GM19324 (cell line): ENCODE measurements at regions not wholly inside any gene's neighbourhood (a gene's known extent, or its start where the extent isn't known, plus 50 kb on each side); places are given as distances from the start of the nearest gene placed in this dataset.
"Not testable (repeated sequence)": the region's sequence is repeated elsewhere in the genome, so short reads cannot be mapped to it uniquely, and the experiment has no call there.

ENCODE experiments used
- ATAC-seq: cut with Tn5 transposase; IDR thresholded peaks from one replicate; pipeline ENCODE4 v1.9.1; 2021; ENCODE audit warnings: mild to moderate bottlenecking, moderate library complexity; ENCODE audit not compliant: unreplicated experiment, low FRiP score

DNA sequence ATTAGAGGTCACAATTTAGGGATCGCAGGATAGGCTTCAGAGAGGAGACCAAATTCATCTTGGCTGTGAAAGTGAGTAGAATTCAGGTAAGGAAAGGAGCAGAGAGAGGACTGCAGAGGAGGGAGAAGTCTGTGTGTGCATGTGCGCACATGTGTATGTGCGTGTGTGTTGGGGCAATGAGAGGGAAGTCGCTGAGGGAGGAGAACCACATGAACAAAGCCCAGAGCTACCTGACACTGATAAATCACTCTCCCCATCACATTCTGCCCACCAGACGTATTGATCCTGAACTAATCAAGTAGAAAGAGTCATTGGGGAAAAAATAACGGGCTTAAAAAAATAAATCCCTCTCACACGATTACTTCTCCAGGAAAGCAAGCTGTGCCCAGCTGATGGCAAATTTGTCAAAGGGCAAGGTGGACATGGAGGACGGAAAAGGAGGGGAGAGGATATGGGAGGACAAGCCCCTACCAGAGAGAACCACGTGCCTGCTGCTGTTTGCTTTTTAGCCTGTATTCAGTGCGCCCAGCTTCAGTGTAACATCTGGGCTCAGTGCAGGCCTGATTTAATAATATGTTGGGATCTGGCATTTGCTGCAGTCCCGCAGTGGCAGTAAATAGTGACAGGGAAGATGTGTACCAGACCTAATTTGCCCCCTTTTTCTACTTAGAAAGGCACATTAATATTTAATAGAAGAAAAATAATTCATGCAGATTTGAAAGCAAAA is 307.5 kb downstream of the C1D start:
- no peak for ATAC-seq

DNA sequence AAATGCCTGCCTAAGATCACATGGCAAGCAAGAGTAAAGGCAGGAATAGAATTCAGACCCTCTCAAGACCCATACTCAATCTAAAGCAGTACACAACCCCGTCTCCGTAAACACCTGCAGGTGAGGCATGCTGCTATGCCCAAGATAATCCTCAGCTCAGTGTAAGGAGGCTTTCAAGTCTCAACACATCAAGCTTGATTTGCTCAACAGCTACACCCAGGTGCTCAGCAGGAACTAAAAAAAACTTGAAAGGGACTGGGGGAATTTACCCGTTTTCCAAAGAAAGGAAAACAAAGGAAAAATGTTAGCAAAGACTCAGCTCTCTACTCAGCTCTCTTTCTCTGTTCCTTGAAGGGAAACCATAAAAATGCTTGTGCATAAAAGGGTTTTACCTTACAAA is 301.8 kb downstream of the C1D start:
- ATAC-seq: no peak

DNA sequence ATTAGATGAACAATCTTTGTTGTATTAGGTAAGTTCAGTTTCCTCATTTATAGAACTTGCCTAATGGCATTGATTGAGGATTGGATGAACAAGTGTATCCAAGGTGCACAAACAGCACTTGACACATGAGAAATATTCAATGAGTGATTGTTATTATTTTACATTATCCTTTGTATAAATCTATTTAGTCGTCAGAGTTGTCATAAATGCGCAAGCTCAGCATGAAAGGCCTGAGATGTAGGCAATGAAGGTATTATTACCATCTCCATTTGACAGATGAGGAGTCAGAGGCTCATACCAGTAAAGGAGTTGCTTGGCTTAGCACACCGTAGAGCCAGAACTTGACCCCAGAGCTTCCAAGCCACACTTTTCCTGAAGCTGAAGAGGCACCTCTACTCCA is 291.4 kb downstream of the C1D start:
- ATAC-seq: no peak

DNA sequence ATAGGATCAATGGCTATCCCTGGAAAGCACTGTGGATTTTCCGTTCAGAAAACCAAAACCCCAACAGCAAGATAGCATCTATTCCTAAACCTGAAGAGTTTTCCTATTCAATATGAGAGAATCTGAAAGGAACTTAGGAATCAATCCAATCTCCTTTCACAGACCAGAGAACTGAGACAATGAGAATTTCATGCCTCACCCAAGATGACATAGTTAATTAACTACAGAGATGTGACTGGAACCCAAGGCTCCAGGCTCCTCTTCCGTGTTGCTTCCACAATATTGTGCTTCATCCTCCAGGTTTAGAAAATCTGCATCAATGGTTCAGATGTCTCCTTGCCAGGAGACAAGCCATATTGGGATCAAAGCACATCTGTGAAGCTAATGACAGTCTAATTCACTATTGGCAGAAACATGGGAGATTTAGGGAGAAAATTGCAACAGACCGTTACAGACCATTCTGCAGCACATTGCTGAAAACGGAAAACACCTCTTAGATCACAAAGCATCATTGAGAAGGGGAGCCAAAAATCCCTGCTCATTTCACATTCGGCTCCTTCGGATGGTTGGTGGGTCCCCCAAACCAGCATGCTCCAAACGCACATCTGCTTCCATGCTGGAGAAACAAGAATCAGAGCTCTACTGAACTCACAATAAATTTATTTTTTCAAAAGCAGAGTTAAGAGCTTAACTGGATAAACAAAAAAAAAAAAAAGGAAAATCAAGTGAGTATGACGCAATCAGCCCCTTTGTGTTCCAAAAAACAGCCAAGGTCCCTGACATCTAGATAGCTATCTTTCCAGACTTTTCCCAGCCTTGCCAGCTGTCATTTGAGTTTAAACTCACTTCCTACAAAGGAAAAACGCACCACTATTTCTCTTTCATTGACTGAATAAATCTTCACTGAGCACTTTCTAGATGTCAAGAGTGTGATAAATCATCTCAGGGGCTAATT is 290.3 kb downstream of the C1D start:
- ATAC-seq: no peak

DNA sequence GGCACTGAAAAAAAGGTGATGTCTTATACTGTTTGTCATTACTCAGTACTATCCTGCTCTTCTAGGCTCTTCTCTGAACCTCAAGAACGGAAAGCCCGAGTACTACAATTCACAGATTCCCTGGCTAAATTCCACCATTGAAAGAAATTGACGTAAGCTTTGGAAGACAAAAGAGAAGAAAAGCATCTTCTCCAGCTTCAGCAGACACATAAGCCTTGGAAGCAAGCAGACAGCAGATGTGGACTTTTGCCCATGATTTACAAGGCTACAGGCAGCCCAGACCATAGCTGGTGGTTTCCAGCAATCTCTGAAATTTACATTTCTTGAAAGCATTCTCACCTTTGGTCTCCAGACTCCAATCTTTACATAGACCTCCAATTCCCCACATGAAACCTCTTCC is 289.0 kb downstream of the C1D start:
- ATAC-seq: no peak

DNA sequence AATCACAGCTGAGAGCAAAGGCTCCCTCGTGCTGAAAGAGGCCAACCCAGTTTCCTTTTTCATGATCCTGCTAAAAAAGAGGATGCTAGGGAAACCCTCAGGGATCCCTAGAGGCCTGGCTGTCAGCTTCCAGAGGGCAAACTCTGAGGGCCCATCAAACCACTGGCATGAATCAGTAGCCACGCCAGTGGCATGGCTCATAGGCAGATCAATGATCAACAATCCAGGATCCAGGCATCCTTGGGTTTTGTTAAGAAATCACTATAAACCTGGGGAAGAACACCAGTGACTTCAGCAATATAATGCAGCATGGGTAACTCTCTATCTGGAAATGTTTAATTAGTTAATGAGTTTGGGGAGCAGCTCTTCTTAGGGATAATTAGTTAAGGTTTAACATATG is 286.5 kb downstream of the C1D start:
- no peak for ATAC-seq

DNA sequence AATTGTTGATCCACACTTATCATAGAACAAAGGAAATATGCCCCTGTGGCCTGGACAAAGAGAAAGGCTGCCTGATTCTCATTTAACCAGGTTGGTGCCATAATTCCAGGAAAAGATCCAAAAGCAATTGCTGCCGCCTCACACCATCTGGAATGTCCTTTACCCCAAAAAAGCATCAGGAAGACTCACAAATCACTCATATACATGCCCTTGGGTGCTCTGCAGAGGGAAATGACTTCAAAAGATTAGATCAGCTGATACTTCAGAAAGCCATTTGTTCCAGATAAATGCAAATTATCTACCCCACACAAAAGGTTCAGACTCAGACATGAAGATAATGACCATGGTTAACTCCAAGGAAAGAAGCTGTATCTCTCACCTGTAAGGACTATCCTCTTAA is 285.8 kb downstream of the C1D start:
- no peak for ATAC-seq

DNA sequence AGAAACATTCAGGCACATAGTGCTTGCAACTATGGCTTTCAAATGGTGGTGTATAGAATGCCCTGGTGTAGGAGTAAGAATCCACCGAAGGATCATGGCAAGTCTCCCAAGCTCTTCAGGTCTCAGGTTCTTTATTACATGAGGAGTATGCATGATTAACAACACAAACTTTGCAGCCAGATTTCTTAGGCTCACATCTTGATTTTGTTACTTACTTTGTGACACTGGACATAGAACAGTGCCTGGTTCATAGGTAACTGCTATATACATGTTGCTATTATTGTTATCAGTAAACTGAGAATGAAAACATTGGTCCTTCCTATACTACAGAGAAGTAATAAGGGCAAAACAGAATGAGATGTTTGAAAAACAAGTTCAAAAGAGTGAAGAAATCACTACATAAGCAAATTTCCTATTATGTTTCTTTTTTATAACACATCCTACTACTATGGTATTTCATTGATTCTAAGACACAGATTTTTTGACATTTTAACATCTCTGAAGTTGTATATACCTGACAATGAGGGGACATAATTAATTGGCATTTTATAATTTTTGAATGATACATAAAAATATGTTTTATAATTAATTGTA is 284.9 kb downstream of the C1D start:
- ATAC-seq: no peak

DNA sequence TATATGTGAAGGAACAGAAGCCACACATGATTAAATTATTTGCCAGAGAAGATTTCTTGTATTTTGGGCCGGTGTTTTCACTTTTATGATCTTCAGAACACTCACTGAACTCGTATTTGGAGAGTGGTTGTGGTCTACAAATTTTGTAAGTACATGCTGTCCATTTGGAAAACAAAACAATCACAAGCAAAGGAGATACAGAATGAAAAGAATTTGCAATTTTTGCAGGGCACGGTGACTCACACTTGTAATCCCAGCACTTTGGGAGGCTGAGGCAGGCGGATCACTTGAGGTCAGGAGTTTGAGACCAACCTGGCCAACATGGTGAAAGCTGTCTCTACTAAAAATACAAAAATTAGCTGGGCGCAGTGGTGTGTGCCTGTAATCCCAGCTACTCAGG is 282.0 kb downstream of the C1D start:
- ATAC-seq: not testable (repeated sequence)

DNA sequence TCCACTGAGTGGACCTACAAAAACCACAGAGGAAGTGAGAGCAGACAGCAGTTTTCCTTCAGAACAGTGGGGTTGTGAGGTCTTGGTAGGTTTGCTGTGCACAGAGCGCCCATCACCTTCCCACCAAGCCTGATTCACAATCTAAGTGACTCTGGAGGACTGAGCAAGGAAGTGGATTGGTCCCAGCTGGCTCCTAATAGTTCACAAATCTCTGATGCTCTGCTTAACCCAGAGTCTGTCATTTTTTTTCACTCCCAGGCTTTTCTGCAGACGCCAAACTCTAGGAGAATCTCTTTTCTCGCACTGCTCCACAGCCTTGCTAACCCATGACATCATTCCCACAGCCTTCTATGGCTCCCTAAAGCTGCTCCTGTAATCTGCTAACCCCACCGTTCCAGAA is 280.4 kb downstream of the C1D start:
- ATAC-seq: no peak

DNA sequence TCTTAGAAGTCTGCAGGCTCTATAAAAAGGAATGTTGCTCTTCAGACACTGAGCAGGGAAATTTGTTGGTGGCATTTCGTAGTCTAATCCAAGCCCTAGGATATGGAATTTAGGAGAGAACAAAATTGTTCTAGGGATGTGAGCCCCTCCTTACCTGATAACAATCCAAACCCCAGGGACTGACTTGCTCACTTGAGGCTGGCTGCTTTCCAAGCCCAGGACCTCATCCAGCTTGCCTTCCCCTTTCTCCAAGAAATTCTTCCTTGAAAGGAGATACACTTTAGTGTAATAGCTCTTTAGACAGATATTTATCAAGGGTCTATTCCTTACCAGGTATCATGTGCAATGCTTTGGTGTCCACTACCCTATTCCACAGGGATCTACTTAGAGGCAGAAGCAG is 279.8 kb downstream of the C1D start:
- no peak for ATAC-seq

DNA sequence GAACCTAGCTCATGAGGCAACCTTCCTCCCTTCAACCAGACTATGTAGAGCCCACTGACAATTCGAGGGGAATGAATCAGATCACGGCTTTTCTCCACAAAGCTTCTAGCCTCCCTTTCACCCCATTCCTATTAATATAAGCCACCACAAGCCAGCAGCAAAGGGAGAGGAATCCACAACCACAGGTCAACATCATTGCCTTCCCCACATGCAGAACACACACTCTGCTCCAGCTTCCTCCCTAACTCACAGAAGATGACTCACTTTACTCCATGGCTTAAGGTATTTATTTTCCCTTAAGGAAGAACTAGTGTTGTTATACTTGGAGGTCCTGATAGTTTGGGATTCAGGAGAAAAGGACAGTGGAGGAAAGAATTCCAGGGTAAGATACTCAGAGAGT is 272.2 kb downstream of the C1D start:
- no peak for ATAC-seq

DNA sequence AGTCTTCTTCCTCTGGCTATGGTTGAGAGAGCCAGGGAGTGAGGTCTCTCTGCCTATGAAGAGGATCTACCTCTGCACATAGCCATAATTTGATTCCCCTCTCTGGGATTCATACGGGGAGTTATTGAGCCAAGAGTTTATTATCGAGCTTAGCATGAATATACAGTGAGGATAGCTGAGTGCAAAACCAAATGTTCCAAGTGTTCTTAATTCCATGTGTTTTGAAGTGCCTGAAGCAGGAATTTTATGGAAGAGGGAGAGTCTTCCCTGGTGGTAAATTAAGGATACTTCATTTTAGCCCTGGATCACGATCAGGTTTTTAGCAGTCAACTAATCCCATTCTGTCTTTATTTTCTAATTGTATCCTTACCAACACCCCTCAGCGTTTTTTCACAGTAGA is 270.6 kb downstream of the C1D start:
- no peak for ATAC-seq

DNA sequence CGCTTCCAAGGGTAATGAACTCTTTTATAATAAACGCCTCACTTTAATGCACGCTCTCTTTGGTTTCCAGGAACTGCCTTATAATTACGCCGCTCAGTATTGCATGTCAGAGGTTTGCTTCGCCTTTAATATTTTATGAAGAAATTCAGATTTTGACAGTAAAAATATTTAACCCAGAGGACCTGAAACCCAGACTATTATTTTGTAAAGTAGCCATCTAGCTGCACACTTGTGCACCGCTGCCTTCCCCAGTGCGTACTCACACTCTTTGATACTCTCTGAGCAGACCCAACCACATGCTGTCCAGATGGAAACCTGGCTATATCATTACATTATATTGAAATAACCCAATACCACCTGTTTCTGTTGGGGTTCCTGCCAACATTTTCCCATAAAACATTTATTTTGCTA is 270.1 kb downstream of the C1D start:
- ATAC-seq: no peak

DNA sequence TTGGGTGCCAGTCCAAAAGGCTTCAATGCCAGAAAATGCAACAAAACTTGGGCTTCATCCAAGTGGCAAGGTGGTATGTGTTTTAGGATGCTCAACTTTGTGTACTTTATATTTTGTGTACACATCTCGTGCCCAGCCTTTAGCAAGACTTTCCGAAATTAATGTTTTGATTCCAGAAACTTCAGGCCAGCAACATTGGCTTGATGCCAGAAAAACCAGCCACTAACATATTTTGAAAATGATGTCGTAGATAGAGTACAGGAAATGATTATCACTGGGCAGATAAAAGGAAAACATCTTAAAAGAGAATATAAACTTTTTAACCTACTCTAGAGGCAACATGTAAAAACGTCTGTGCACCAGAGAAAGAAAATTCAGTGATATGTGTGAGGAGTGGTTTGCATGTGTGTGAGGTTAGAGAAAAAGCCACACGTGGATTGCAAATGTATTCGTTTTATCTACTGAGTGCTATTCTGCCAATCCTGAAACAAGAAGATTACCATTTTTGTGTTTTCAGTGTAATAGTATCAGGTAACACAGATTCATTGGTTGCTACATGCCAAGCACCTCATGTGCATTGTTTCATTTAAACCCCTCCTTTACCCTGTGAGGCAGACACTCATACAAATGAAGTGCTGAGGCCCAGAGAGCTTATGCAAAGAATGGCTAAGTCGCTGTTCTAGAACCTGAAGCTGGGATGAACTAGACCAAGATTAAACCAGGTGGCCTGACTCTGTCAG is 264.8 kb downstream of the C1D start:
- no peak for ATAC-seq

DNA sequence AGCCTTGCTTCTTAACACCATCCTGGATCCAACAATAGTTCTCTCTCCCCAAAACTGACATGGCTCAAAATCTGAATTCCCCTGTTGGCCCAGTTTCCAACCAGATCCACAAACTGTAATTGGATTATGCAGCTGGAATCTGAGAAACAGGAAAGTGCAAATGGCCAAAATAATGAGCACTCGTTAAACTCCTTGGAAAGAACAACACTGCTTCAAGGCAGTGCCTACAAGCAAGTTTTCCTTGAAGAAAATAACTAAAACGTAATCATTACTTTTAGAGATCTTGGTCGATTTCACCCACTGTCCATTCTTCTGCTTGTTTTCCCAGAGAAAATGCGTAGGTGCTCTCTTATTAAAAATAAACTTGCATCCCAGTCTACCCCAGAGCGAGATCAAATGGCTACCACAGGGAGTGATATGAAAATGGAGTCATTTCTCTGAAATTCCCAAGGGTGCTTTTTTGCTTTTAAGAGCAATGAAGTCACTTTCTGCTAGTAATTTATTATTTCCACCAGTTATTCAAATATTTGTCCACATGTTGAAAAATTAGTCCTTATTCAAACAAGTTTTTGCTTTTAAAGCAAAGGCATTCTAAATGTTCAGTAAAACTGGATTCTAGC is 264.2 kb downstream of the C1D start:
- no peak for ATAC-seq

DNA sequence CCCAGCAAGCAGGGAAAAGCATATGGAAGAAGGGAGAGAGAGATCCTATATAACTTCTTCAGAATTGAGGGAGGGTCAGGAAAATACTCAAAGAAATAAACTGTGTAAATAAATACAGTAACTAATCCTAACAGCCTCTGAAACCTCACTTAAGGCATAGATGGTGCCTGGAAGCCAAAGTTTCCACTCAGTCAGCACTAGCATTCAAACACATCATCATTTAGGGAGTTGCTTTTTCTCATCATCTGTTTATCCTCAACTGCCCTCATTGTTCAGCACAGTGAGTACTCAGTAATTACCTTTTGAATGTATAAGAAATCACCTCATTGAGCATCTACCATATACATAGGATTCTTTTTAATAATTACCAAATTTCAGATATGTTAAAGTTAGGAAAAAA is 262.9 kb downstream of the C1D start:
- ATAC-seq: no peak

DNA sequence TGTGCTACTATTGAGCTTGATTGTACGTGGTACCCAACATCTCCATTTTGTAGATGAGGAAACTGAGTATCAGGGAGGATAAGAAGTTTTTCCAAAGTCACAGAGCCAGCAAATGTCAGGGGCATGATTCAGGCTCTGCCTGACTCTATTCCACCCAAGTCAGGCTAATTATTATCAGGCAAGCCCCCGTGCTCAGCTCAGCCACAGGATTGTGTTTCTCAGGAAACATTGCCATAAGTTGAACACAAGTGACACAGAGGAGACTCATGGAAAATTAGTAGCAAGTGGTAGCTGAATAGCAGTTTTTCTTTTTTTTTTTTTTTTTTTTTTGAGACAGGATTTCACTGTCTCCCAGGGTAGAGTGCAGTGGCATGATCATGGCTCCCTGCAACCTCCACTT is 260.5 kb downstream of the C1D start:
- ATAC-seq: no peak

DNA sequence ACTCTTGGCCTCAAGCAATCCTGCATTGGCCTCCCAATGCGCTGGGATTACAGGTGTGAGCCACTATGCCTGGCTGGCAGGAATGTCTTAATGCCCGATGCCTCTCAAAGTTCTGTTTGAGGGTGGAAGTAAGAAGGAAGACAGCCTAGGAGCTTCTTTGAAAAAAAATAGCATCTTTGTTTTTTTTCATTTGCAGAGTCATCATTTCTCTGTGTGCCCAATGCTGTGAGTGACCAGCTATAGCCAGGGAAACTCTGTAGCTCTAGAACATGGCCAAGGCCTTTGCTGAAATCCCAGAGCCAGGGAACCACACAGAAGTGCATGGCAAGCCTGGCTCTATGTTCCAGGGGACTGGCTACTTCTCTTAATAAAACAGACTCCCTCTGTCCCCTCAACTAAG is 260.0 kb downstream of the C1D start:
- no peak for ATAC-seq

DNA sequence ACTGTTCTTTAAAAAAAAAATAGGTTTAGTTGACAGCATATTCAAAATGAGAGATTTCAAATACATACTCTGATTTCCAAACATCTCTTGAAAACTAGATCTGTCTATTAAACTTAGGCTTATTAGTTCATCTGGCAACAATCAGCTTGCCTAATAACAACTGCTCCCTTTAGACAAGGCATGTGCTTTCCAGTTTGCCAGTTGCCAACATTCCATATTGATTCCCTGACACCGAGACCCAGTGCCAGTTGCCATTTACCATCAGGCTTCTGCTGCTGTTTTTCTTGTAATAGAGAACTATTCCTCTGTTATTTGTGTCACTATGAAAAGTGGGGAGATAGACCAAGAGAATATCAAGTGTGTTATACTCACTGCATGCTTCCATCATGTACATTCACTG is 256.0 kb downstream of the C1D start:
- no peak for ATAC-seq
